ENCODE measurements at regions not wholly inside any gene's neighbourhood (a gene's known extent, or its start where the extent isn't known, plus 50 kb on each side); places are given as distances from the start of the nearest gene placed in this dataset.

DNA sequence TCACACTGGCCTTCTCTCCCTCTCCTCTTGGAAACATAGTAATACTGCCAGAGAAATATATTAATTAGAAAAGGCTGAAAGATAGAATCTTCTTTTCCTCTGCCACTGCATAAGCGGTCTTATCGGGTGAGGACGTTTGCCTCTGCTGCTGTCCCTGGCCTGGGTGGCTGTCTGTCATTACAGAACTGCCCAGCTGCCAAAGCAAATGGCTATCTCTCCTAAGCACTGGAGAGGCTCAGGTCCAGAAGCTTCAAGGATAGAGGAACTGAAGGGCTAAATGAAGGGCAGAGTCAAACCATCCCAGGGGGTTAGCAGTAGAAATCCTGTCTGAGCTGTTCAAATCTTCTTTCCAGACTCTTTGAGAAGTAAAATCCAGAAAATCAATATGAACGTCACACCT is 198.6 kb upstream of the CAND1 start:
- no peak for TF ChIP-seq POLR2A (IDR thresholded peaks at IDR 0.05; ENCODE audit: insufficient read depth in 1 of 2, low read depth in 2 of 2, low read length in 2 of 2)
- TF ChIP-seq, protein P1, sequence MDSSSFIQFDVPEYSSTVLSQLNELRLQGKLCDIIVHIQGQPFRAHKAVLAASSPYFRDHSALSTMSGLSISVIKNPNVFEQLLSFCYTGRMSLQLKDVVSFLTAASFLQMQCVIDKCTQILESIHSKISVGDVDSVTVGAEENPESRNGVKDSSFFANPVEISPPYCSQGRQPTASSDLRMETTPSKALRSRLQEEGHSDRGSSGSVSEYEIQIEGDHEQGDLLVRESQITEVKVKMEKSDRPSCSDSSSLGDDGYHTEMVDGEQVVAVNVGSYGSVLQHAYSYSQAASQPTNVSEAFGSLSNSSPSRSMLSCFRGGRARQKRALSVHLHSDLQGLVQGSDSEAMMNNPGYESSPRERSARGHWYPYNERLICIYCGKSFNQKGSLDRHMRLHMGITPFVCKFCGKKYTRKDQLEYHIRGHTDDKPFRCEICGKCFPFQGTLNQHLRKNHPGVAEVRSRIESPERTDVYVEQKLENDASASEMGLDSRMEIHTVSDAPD (CRISPR knock-in tag; IDR thresholded peaks at IDR 0.05): no peak
- no peak for TF ChIP-seq EHMT2 (IDR thresholded peaks at IDR 0.05; ENCODE audit: borderline replicate concordance, low read depth, low read length)
- no peak for TF ChIP-seq SMAD3 (CRISPR knock-in tag; IDR thresholded peaks at IDR 0.05)

Measured in HepG2 (cell line).